ENCODE measurements at regions not wholly inside any gene's neighbourhood (a gene's known extent, or its start where the extent isn't known, plus 50 kb on each side); places are given as distances from the start of the nearest gene placed in this dataset.
"Not testable (repeated sequence)": the region's sequence is repeated elsewhere in the genome, so short reads cannot be mapped to it uniquely, and the experiment has no call there.

DNA sequence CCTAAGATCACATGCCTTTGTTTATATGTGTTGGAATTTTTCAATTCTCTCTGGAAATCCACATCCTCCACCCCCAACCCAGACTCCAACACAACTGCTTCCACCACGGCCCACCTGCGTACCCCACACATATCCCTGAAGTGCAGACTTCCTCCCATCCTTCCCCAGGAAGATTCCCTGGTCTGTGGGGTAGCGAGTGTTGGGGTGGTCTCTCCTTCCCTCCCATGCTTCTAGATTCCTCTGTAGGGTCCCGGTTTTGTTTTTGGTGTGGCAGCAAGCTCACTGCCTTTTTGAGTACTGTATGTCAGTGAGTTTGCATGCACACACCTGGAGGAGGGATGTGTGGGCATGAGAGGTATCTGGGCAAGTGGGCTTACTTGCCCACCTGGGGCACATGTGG lies 127.6 kb downstream of the MRPL14 start:
- no peak for DNase-seq (ENCODE audit: low read depth, low spot score)

GRCh38 chr6:43998592-43999243 lies 128.5 kb downstream of the MRPL14 start:
- not testable (repeated sequence) for DNase-seq (ENCODE audit: low read depth, low spot score)

GRCh38 chr6:43997990-43998585 lies 129.2 kb downstream of the MRPL14 start:
- DNase-seq (ENCODE audit: low read depth, low spot score), result not testable (repeated sequence)

- no peak for DNase-seq (ENCODE audit: low read depth, low spot score)
Measured at GRCh38 chr6:43997345-43997677, 129.9 kb downstream of the MRPL14 start.

DNA sequence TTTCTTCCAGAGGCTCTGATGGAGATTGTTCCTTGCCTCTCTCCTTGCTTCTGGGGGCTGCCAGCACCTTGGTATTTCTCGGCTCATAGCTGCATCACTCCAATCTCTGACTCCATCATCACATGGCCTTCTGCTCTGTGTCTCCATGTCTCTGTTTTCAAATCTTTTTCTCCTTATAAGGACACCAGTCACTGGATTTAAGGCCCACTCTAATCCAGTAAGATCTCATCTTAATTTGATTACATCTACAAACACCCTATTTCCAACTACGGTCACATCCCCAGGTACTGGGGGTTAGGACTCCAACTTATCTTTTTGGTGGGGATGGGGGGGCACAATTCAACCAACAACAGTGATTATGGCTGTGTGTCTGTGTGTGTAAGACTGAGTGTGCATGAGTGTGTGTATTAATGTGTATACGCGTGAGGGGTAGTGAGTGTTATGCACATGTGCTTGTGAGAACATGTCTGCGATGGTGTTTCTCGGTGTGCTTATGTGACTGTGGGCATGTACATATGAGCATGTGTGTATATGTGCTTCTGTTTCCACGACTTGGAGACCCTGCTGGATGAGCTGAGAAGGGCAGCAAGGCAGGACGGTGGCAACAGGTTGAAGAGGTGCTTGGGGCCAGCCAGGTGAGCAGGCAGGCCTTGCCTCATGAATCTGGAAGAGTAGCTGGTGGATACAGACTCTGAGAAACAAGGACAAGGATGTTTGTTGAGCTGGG lies 130.5 kb downstream of the MRPL14 start:
- no peak for DNase-seq (ENCODE audit: low read depth, low spot score)

DNA sequence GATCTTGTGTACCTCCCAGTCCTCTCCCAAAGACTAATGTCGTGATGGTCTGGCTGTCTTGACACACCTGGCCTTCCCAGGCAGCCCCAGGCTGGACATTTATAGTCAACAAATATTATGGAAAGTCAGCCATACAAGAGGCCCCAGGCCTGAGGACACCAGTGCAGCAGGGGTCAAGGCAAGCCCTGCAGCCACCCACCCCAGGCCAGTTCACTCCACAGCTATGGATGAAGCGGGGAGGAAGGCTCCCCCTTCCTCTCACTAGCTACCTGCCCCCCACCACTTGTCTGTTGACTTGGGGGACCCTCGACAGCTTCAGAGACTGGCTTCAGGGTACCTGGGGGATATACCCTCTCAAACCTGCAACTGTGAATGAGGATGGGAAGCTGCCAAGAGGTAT lies 132.1 kb downstream of the MRPL14 start:
- DNase-seq (ENCODE audit: low read depth, low spot score), result no peak

DNA sequence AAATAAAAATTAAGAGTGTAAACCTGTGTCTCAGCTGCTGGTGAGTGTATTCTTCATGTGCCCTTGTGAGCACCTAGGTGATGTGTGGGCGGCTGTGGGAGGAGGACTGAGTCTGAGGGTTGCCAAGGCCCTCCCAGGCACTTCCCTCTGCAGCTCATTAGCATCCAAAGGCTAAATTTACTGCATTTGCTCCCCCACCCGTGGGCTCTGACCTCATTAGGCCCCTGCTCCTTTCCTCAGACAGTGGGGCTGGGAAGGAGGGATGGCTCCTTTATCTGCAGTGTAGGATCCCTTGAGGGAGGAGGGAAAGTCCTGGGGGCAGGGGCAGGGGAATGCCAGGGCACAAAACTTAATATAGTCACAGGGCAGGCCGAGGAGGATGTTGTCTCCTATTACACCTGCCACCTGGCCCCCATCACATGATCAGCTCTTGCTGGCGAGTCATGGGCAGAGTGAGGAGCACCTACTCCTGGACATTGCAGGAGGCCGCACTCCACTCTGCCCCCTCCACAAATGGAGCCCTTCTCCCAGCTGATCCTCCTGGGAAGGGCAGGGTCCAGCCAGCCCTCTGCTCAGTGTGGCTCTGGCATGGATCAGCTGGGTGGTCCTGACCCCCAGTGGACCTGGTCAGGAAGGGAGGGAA lies 133.2 kb downstream of the MRPL14 start:
- no peak for DNase-seq (ENCODE audit: low read depth, low spot score)

- DNase-seq (ENCODE audit: low read depth, low spot score), result no peak
Measured at GRCh38 chr6:43992783-43993644, 134.2 kb downstream of the MRPL14 start.

GRCh38 chr6:43992126-43992663 lies 135.1 kb downstream of the MRPL14 start:
- no peak for DNase-seq (ENCODE audit: low read depth, low spot score)

DNA sequence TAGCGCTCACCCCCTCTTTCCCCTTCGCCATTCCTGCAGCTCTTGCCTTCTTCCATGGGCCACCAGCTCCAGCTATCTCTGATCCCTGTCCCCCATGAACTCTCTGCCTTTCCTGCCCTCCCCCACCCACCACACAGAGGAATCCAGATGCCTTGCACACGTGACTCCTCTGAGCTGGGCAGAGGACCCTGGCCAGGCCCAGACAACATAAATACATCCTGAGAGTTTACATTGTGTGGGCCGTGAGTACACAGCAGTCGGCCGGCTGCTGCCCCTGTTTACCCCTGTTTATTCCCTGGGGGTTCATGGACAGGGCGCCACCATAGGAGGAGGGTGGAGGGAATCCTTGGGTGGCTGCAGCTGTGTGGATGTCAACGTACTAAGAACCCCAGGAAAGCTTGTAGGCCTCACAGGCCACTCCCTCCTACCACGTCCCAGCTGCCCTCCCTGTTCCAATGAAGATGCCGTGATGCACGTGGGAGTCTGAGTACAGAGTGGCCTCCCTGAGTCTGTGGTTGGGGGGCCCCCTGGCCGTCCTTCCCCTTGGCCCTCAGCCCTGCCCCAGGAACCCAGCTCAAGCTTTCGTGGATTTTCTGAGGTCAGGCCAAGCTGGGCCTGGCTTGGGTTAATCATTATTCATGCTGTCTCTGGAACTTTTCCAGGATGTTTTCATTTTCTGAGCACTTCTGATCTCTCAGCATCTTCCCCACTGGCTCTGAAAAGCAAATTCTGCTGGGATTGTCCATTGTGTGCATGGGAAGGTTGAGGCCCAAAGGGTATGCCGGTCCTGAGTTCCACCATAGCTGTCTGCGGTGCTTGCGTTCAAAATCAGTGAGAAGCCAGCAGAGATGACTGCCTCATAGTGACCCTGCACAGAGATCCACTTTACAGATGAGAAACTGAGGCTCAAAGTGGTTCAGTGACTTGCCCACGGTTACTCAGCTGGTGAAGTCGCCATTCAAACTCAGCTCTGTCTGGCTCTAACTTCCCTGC lies 136.3 kb downstream of the MRPL14 start:
- DNase-seq (ENCODE audit: low read depth, low spot score), result peak; percentile 81

DNA sequence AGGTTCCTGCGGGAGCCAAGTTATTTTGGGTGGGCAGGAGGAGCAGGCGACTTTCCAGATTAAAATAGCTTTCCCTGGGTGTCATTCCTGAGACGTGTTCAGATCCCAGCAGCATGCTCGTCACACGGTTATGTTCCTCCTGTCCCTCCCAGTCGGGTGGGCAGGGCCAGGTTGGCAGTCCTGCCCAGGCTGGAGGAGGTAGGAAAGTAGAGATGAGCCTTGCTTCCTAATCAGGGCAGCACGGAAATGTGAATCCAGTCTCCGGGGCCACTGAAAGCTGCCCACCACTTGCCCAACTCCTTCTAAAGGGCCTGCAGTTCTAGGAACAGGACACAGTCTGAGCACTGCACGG lies 137.0 kb downstream of the MRPL14 start:
- no peak for DNase-seq (ENCODE audit: low read depth, low spot score)

DNA sequence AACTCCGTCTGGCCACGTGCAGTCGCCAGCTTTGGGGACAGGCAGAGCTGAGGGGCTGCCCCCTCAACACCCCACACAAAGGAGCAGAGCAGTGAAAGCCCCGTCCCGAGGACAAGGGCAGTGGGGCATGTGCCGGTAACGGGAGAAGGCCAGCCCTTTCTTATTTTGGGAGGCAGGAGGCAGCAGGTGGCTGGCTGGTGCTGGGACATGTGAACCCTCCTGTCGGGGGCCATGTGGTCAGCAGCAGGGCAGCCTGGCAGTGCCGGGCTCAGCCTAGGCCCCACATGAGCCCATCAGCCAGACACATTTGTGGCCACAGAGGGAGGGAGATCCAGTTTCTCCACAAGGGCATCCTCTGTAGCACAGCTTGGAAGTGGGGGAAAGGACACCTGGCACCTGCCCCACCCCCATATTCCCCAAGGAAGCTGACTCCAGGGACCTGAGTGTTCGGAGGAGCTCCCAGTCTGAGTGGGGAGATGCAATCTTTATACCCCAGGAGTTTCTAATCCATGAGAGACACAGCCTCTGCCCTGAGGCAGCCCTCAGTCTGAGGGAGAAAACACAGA lies 137.6 kb downstream of the MRPL14 start:
- no peak for DNase-seq (ENCODE audit: low read depth, low spot score)

- DNase-seq (ENCODE audit: low read depth, low spot score), result no peak
Measured at GRCh38 chr6:43988801-43989200, 138.5 kb downstream of the MRPL14 start.

- no peak for DNase-seq (ENCODE audit: low read depth, low spot score)
Measured at GRCh38 chr6:43987838-43988439, 139.3 kb downstream of the MRPL14 start.

DNA sequence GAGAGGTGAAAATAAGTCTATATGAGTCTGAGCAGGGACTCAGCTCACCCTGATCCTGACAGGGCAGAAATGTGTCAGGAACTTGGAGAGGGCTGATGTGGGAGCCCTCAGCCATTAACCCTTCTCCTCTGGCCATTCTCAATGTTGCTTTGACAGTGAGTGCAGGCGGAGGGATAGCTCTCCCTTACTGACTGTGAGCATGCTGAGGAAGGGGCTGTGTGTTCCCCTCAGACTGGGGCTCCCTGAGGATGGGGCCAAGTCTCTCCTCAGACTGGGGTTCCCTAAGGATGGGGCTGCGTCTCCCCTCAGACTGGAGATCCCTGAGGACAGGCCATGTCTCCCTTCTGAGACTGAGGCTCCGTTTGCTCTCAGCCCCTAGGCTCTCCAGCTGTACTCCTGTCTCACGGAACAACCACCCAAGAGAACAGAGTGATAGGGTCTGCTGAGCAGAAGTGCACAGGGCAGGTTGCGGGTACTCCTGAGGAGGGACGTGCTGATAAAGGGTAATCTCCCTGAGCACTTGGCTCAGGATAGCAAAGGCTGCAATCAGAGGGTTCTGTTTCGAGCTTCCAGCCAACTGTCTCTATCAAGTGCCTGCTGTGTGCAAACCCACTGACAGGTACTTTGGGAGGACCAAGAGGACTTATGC lies 141.0 kb downstream of the MRPL14 start:
- no peak for DNase-seq (ENCODE audit: low read depth, low spot score)

DNA sequence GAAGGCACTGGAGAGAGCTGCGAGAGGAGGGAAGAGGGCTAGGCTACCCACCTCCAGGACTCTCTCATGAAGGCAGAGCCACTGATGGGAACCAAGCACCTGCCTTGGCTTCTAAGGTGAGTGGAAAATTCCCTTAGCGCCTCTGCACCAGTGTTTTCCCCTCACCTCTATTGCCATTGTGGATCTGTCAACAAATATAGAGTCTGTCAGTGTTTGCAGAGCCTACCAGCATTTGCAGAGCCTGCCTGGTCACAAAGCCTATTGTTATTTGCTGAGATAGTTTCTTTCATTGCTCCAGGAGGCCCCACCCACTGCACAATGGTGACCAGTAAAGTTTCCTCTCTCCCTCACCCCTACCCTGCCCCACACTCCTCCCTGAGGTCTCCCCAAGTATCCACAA lies 141.9 kb downstream of the MRPL14 start:
- DNase-seq (ENCODE audit: low read depth, low spot score), result no peak

DNA sequence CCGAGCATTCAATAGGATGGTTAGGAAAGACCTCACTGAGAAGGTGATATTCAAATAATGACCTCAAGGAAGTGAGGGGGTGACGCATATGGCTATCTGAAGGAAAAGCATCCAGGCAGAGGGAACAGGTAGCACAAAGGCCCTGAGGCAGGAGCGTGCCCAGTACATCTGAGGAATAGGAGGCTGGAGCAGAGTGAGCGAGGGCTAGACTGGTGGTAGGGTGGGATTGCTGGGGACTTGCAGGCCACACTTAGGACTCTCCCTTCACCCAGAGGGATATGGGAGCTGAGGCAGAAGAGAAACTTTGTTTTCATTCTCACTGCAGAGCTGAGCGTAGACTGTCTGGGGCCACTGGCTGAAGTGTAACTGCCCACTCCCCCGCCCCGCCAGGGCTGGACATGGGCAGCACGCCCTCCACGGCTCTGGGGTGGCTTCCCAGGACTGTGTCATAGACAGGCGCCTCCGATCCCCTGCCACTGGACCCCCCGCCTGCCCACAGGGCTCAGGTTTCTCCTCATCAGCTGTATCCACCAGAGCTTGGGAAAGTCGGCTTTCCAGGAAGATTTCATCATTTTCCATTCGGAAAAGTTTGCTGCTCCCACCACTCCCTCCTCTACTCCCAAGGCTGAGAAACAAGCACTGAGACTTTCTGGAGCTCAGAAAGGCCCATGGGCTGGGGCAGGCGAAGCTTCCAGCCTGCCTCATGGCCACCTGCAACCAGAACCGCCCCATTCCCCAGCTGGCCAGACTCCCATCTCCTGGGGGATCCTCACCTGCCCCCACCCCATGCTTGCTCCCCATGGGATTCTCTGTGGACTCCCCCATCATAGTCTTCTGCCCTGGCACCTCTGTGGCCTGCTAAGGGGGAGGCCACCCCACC lies 142.6 kb downstream of the MRPL14 start:
- no peak for DNase-seq (ENCODE audit: low read depth, low spot score)

- DNase-seq (ENCODE audit: low read depth, low spot score), result no peak
Measured at GRCh38 chr6:43983632-43984031, 143.6 kb downstream of the MRPL14 start.

Data from smooth muscle cell of the brain vasculature (primary cell).